ENCODE measurements at regions not wholly inside any gene's neighbourhood (a gene's known extent, or its start where the extent isn't known, plus 50 kb on each side); places are given as distances from the start of the nearest gene placed in this dataset.
"Not testable (repeated sequence)": the region's sequence is repeated elsewhere in the genome, so short reads cannot be mapped to it uniquely, and the experiment has no call there.

GRCh38 chr3:106908181-106908938, 468.9 kb upstream of the CCDC54 start:
- no peak for DNase-seq (ENCODE audit: low read depth in 2 of 3, low spot score in 2 of 3)

- DNase-seq (ENCODE audit: low read depth in 2 of 3, low spot score in 2 of 3), result no peak
These were observed 464.0 kb upstream of the CCDC54 start for GRCh38 chr3:106913111-106913698.

- DNase-seq (ENCODE audit: low read depth in 2 of 3, low spot score in 2 of 3), result no peak
These were observed 463.3 kb upstream of the CCDC54 start for GRCh38 chr3:106913966-106914365.

- DNase-seq (ENCODE audit: low read depth in 2 of 3, low spot score in 2 of 3), result no peak
These were observed 456.6 kb upstream of the CCDC54 start for GRCh38 chr3:106920609-106921008.

GRCh38 chr3:106929081-106929480, 448.2 kb upstream of the CCDC54 start:
- no peak for DNase-seq (ENCODE audit: low read depth in 2 of 3, low spot score in 2 of 3)

GRCh38 chr3:106930086-106930485, 447.2 kb upstream of the CCDC54 start:
- DNase-seq (ENCODE audit: low read depth in 2 of 3, low spot score in 2 of 3), result no peak

- no peak for DNase-seq (ENCODE audit: low read depth in 2 of 3, low spot score in 2 of 3)
These were observed 445.3 kb upstream of the CCDC54 start for GRCh38 chr3:106931904-106932303.

DNA sequence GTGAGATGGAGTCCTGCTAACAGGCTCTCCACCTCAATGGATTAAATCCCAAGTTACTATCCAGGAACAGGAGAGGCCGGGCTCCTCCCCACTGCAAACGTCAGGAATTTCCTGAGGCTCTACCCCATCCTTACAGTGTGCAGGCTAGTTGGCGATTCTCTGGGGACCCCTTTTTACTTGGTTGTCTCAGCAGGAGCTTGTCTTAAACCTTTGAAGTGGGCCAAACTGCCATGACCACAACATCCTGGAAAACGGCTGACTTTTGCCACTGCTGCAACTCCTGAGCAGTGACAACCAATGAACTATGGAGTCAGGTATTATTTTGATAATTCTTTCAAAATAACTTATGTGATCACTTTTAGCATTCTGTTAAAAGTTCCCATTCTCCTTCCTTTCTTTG, 440.9 kb upstream of the CCDC54 start:
- DNase-seq (ENCODE audit: low read depth in 2 of 3, low spot score in 2 of 3), result no peak

GRCh38 chr3:106942051-106942450, 435.2 kb upstream of the CCDC54 start:
- DNase-seq (ENCODE audit: low read depth in 2 of 3, low spot score in 2 of 3), result no peak

DNA sequence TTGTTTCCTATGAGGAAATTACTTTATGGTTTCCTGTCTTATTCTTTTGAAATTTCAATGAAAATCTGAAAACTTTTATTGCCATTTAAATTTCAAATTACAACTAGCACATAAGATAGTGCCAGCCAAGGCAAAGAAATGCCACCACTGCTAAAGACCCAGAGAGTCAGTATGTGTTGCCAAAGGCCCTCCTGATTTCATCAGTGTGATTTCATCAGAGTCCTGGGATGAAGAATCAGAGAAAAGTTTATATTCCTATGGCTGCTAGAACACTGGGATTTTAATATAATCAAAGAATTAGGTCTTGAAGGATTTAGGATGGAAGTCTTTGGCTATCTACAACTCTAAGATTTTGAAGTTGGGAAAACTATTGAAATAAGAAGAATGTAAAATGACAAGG, 434.2 kb upstream of the CCDC54 start:
- DNase-seq (ENCODE audit: low read depth in 2 of 3, low spot score in 2 of 3), result no peak

GRCh38 chr3:106945435-106945834, 431.8 kb upstream of the CCDC54 start:
- no peak for DNase-seq (ENCODE audit: low read depth in 2 of 3, low spot score in 2 of 3)

GRCh38 chr3:106946866-106947265, 430.4 kb upstream of the CCDC54 start:
- no peak for DNase-seq (ENCODE audit: low read depth in 2 of 3, low spot score in 2 of 3)

DNA sequence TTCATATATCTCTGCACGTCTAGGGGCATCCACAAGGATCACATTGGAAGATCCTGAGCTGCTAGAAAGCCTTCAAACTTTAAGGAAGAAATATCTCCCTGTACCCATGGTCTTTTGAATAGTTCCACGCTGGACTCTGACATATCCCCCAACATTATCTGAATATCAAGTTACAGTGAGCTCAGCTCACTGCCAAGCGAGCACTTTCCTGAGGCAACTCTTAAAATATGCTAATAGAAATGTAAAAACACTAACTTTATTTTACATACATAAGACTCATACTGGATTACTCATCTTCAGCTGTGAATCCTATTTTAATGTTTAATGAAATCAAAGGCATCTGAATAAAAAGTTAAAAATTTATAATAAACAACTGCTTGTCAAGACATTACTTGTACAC, 420.2 kb upstream of the CCDC54 start:
- DNase-seq (ENCODE audit: low read depth in 2 of 3, low spot score in 2 of 3), result no peak

DNA sequence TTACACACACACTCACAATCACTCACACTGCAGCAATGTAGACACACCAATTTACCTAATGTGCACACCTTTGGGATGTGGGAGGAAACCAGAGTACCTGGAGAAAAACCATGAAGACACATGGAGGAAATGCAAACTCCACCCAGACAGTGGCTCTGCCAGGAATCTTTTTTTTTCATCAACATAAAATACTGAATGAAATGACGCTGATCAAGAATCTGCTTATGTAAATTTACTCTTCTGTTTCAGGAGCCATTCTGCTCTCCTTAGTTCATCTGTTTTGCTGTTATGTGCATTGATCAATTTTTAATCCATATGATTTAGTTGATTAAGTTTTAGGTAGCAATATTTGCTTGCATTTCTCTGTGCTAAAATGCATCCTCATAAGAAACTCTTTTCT, 414.2 kb upstream of the CCDC54 start:
- no peak for DNase-seq (ENCODE audit: low read depth in 2 of 3, low spot score in 2 of 3)

GRCh38 chr3:106963442-106963841, 413.8 kb upstream of the CCDC54 start:
- DNase-seq (ENCODE audit: low read depth in 2 of 3, low spot score in 2 of 3), result no peak

DNA sequence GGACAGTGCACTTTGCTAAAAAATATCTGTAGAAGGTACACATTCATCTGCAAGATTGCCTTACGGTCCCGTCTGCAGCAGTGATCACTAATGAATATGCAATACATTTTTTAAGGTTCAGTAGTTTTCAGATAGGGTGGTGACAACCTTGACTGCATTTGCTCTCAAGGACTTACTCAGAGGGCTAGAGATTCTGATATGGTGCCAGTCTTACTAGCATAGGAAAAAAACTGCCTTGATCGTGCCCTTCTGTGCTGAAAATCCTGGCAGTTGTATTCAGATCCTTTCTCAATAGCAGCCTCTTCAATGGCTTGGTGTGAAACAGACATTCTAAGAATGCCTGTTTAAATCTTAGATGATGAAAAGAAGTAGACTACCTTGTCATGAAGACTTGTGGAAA, 411.9 kb upstream of the CCDC54 start:
- no peak for DNase-seq (ENCODE audit: low read depth in 2 of 3, low spot score in 2 of 3)

GRCh38 chr3:106969596-106969995, 407.6 kb upstream of the CCDC54 start:
- no peak for DNase-seq (ENCODE audit: low read depth in 2 of 3, low spot score in 2 of 3)

DNA sequence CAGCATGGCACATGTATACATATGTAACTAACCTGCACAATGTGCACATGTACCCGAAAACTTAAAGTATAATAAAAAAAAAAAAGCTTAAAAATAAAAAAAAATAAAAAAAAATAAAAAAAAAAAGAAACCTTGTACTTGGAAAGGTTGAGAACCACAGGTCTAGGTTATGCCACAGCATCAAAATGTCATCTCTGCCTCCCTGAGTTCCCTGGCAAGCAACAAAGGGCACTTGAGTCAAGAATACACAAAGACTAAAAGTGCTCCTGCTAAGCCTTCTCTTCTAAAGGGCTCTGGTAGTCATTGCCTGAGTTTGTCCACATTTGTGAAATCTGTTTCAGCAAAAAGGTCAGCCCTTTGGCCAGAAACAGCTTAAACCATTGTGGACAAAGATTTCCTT, 395.8 kb upstream of the CCDC54 start:
- DNase-seq (ENCODE audit: low read depth in 2 of 3, low spot score in 2 of 3), result no peak

GRCh38 chr3:106985721-106986120, 391.5 kb upstream of the CCDC54 start:
- DNase-seq (ENCODE audit: low read depth in 2 of 3, low spot score in 2 of 3), result no peak

GRCh38 chr3:106998841-106999682, 378.2 kb upstream of the CCDC54 start:
- DNase-seq (ENCODE audit: low read depth in 2 of 3, low spot score in 2 of 3), result peak in 2 of 3 donors; percentile 22 to 50

DNA sequence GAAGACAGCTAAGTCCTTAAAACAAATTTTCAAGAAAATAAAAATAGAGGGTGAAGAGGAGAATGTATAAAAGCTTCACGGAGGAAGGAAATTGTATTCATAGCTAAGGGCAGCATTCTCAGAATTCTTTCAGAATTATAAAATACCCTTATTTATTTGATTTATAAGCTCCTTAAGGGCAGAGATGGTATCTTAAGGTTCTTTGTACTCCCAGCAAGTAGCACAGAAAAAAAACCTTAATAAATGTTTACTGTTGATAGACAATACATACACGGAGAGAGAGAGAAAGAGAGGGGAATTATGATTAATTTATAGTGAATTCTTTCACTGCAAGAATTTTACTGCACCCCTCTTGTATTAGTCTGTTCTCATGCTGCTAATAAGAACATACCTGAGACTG, 375.6 kb upstream of the CCDC54 start:
- DNase-seq (ENCODE audit: low read depth in 2 of 3, low spot score in 2 of 3), result no peak

DNA sequence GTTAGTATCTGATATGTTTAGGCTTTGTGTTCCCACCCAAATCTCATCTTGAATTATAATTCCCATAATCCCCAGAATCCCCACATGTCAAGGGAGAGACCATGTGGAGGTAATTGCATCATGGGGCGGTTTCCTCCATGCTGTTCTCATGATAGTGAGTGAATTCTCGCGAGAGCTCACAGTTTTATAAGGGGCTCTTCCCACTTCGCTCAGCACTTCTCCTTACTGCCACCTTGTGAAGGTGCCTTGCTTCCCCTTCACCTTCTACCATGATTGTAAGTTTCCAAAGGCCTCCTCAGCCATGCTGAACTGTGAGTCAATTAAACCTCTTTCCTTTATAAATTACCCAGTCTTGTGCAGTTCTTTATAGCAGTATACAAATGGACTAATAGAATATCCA, 371.9 kb upstream of the CCDC54 start:
- not testable (repeated sequence) for DNase-seq (ENCODE audit: low read depth in 2 of 3, low spot score in 2 of 3)
